ENCODE measurements at regions not wholly inside any gene's neighbourhood (a gene's known extent, or its start where the extent isn't known, plus 50 kb on each side); places are given as distances from the start of the nearest gene placed in this dataset.
"Not testable (repeated sequence)": the region's sequence is repeated elsewhere in the genome, so short reads cannot be mapped to it uniquely, and the experiment has no call there.

DNA sequence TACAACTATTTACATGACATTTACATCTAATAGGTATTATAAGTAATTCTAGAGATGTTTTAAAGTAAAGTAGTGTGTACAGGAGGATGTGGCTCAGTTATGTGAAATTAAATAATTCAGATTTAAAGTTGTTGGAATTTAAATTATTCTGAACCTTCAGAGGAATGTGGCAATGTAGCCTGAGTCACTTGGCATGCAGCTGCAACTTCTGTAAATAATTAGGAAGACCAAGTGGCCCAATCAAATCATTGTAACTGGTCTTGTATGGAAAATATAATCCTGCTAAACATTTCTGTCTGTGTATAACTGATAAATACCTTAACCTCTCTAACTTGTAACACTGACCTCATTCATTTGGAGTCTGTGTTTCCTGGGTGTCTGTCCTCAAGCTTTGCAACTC lies 828.9 kb downstream of the GLUD2 start:
- no peak for DNase-seq

DNA sequence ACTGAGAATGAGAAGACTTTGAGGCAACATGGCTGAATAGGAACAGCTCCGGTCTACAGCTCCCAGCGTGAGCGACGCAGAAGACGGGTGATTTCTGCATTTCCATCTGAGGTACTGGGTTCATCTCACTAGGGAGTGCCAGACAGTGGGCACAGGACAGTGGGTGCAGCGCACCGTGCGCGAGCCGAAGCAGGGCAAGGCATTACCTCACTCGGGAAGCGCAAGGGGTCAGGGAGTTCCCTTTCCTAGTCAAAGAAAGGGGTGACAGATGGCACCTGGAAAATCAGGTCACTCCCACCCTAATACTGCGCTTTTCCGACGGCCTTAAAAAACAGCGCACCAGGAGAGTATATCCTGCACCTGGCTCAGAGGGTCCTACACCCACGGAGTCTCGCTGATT lies 829.9 kb downstream of the GLUD2 start:
- not testable (repeated sequence) for DNase-seq

DNA sequence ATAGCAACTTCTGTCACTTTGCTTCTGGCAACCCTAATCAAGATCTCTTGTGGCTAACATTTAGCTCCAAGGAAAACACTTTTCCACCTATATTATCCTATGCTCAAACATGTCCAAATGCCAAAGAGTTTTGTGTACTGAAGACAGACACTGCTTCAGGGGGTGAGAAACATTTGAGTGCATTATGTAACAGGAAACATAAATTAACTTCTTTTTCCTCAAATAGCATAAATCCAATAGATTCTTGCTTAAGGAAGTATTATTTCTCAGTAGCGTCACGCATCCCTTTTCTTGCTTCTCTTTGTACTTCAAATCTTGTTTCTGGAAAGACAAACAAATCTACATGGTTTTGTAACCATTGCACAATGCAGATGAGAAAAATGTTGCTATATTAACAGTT lies 839.1 kb downstream of the GLUD2 start:
- DNase-seq: no peak

DNA sequence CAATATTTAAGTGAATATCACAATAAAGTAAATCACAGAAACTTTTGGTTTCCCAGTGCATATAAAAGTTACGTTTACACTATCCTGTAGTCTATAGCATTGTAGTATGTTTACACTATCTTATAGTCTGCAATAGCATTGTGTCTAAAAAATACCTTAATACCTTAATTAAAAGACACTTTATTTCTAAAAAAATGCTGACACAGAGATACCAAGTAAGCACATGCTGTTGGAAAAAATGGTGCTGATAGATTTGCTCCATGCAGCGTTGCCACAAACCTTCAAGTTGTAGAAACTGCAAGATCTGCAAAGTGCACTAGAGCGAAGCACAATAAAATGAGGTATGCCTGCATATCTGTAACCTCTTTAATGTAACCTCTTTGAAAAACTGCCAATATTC lies 847.3 kb downstream of the GLUD2 start:
- DNase-seq: no peak

DNA sequence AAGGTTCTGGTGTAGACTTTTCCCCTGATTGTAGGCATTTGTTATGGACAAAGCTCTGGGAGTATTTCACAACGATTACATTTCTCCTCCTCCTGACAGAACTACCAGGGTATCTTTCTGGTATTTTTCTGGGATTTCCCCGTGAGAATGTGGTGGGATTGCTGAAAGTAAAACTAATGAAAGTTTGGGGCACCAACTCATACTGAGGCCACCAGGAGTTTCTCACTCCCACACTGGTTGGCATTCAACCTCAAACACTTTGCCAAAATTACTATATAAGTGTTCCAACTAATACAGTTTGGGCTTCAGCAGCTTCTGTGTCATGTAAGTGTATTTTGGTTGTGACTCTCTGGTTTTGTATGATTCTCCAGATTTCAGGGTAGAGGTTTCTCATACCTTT lies 855.1 kb downstream of the GLUD2 start:
- no peak for DNase-seq

DNA sequence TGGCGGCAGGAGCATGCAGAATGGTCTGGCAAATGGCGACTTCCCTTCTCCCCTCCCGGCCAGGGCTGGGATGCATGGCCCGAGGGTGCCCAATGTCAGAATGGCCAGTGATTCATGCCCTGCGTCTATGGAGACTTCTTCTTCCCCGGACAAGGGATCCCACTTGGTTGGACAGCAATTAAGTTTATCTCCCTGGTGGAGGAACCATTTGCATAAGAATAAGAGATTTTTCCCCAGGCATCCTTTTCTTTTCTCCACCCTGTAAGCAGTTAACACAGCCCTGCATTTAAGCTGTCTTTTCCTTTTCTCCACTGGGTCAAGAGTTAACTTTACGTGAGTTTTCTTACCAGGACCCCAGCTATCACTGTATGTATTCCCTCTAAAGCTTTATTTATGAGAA lies 856.6 kb downstream of the GLUD2 start:
- no peak for DNase-seq

DNA sequence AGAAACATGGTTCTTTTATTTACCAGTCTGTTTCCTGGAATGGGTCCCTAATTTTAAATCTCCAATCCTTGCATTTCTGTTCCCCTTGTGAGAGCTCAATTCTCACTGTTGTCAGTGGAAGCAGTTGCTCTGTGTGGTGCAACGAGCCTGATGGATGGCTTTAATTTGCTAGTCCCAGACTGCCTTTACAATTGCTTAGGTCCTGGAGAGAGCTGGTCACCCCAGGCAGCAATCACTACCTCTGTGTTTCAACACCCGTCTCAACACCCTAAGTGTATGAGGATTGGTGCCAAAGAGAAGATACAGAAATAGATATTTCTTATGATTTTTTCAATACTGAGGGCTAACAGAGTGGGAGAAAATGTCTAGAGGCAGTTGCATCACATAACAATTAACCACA lies 873.8 kb downstream of the GLUD2 start:
- no peak for DNase-seq

DNA sequence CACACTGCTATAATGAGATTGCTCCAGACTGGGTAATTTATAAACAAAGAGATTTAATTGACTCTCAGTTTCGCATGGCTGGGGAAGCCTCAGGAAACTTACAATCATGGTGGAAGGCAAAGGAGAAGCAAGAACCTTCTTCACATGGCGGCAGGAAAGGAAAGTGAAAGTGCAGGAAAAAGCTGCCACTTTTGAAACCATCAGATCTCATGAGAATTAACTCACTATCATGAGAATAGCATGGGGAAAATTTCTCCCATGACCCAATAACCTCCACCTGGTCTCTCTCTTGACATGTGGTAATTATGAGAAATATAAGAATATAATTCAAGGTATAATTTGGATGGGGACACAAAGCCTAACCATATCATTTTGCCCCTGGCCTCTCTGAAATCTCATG lies 884.2 kb downstream of the GLUD2 start:
- no peak for DNase-seq

DNA sequence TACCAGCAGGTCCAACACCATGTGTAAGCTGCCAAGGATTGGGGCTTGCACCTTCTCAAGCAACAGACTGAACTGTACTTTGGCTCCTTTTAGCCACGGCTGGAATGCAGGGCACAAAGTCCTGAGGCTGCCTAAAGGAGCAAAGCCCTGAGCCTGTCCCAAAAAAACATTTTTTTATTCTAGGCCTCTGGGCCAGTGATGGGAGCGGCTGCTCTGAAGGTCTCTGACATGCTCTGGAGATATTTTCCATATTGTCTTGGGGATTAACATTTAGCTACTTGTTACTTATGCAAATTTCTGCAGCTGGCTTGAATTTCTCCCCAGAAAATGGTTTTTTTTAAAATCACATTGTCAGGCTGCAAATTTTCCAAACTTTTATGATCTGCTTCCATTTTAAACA lies 885.3 kb downstream of the GLUD2 start:
- DNase-seq: no peak

DNA sequence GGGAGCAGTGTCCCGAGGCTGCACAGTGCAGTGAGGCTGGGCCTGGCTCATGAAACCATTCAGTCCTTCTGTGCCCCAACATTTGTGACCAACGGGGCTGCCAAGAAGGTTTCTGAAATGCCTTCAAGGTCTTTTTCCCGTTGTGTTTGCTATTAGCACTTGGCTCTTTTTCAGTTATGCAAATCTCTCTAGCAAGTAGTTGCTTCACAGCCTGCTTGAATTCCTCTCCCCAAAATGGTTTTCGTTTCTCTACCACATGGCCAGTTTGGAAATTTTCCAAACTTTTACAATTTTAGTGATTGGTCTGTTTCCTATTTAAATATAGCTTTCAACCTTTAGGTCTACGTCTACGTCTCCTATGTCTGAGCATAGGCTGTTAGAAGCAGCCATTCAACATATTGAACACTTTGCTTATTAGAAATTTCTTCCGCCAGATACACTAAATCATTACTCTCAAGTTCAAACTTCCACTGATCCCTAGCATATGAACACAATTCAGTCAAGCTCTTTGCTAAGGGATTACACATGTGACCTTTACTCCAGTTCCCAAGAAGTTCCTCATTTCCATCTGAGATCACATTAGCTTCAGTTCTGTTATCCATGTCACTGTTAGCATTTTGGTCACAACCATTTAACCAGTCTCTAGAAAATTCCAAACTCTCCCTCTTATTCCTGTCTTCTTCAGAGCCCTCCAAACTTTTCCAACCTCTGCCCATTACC lies 901.8 kb downstream of the GLUD2 start:
- no peak for DNase-seq

DNA sequence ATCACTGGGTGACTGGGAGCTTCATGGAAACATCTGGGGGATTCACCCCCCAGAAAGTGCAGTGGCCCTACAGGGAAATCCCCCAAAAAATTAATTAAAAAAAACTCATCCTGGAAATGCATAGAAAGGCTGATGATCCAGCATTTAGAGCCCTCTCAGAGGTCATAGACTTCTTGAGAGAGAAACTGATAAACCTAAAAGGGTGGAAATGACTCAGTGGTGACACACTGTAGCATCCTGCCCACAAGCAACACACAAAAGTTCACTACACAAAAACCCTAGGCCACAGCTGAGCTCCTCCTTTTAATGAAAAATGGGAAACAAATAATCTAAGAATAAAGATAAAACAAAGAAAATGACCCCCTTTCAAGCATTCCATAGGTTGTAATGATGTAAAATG lies 911.5 kb downstream of the GLUD2 start:
- no peak for DNase-seq

DNA sequence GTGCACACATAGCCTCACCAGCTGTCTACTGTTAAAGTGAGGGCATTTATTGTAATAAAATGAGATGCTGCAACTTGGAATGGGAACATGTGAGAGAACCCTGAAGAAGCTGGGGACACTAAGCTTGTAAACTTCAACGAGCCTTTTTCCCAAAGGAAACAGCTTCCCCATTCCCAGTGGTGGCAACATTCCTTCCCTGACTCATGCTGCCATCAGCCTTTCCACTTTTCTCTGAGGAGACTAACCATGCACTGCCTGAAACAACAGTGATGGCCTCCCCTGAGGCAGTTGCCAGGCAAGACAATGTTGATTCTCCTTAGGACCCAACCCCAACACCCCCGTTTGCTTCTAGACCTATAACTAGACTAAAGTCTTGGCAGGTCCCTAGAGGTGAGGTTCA lies 928.3 kb downstream of the GLUD2 start:
- DNase-seq: no peak

DNA sequence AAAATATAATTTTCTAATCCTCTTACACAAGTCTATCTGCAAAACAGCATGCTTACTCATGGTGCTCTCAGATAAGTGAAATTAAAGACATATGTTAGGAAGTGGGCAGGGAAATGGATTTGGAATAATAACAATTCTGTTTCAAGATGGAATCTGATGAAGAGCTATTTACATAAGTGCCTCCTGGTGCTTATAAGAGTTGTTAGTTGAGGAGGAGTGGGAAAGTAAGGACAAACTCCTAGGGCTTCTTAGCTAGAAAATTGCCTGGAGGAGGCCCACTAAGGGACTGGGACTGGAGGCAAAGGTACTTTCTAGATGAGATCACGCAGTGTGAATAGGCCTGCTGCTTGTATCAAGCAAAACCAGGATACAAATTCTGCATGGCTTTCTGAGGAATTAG lies 939.8 kb downstream of the GLUD2 start:
- DNase-seq: no peak

DNA sequence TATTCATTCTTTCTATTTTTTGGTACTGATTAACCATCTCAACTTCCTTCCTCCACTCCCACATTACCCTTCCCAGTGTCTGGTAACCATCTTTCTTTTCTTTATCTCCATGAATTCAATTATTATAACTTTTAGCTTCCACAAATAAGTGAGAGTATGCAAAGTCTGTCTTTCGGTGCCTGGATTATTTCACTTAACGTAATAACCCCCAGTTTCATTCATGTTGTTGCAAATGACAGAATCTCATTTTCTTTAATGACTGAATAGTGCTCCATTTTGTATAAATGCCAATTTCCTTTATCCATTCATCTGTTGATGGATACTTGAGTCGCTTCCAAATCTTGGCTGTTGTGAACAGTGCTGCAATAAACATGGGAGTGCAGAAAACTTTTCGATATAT lies 940.4 kb downstream of the GLUD2 start:
- DNase-seq: no peak

DNA sequence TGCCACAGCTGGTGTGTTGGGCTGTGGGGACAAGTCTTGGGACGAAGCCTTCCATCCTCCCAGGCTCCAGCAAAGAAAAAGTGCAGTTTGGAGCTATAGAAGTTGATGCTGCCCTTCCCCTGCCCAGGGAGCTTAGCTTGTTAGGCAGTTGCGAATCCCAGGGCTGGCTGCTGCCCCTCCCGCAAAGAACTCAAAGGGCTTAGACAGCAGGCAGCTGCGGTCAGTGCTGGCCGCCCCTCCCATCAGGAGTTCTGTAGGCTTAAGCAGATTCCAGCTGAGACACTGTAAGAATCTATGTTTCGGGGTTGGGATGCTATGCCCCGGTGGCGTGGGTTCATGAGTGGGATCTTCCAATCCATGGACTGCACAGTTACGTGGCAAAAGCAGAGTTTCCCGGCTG lies 956.7 kb downstream of the GLUD2 start:
- DNase-seq: no peak

DNA sequence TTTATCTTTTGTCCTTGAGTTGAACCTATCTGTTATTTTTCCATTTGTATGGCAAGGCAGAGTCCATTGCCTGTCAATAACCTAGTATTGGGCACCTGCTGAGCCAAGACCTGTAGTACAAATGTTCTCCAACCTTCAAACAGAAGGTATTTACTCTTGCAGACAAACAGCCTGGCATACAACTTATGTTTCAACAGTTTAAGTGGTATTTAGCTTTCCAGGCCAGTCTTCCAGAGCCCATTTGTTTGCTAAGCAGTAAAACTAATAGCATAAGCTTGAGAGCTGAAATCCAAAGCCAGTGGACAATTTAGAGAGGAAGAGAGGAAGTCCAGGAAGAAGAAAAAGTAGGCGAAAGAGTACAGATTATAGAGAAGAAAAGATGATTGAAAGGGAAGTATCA lies 979.3 kb downstream of the GLUD2 start:
- no peak for DNase-seq

DNA sequence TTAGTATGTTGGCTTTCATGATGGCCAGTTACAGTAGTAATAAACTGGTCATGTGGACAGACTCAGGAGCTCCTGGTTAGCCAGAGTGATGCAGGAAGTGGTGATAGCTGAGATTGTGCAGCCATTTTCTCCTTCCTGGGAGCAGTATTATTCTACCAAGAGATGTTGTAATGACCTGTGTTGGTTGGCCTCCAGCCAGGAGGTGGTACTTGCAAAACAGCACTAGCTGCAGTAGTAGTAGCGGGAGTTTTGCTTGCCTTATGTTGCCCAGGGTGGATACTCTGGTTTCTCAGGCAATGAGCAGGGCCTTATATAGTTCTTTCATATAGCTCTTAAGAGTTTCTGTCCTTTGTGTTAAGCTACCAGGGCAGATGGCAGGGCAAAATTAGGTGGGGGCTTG lies 998.8 kb downstream of the GLUD2 start:
- no peak for DNase-seq

DNA sequence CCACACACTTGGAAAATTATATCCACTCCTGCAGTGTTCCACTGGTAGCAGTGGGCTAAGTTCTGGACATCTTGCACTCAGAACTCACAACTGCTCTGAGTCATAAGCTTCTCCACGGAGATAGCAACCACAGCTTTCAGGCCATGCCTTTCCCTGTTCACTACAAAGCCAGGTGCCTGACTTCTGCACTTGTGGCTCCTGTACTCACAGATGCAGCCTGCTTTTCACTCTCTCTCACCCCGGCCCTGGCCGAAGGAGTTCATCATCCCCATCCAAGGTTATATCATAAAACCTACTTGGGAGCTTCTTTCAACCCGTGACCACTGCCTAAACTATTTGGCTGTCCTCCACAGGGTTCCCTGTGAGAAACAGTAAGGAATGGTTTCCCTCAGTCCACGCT lies 999.4 kb downstream of the GLUD2 start:
- DNase-seq: no peak

DNA sequence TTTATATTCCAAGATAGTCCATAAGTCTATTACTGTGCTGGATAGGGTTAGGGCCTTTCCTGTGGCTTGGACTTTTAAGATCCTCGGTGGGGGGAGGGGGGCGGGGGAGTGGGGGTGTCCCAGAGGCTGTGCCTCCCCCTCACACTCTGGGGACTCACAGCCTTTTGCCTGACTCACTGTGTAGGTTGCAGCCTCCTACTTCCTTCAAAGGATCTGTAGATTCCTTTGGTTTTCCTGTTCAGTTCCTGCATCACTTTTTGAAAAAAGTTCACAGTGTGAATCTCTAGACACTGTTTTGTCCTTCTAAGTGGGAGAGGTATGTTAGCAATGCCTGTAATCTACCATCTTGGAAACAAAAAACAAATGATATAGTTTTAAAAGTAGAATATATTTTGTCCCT lies 999.9 kb downstream of the GLUD2 start:
- DNase-seq: no peak

DNA sequence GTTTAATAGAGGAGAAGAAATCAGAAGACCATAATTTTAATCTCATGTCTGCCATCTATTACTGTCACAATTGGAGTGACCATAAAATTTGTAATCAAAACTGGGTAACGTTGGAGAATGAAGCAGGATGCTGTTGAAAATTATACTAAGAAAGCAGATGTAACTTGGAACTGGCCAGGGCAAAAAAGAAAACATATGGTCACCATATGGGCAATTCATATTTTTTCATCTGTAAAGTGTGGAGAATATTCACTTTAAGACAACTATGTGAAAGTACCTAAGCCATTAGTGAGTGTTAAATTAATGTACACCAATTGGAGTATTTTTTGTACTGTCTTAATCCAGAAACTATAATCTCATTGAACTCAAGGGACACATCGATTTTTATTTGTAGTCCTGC lies 1008.0 kb downstream of the GLUD2 start:
- no peak for DNase-seq

DNA sequence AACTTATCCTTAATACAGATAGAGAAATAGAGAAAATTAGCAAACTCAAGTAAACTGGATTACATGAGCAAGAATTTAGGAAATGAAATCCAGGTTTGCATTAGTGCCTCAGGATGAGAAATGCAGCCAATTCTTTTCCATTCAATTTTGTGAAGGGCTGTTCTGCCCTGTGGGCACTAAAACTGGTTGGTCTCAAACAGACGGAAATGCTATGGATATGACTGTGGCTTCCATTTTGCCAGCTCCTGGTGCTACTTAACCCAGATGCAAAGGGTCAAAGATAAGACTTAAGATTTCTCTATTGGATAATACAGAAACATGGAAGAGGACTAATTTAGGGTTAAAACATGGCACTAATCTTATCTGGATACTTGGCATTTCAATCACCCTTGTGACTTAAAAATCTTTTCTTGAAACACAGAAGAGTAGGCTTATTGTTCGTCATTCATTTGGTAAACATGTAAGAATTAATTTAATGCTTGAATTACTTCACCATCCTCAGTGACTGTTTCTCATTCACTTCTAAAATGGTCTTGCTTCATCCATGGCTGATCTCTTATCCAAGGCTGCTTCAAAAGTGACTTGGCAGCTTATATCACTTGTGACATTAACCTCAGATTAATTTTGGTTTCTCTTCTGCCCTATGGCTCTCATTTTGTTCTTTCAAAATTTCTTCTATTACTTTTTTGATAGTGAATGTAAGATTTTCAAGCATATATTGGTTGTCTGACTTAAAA lies 1008.7 kb downstream of the GLUD2 start:
- no peak for DNase-seq

DNA sequence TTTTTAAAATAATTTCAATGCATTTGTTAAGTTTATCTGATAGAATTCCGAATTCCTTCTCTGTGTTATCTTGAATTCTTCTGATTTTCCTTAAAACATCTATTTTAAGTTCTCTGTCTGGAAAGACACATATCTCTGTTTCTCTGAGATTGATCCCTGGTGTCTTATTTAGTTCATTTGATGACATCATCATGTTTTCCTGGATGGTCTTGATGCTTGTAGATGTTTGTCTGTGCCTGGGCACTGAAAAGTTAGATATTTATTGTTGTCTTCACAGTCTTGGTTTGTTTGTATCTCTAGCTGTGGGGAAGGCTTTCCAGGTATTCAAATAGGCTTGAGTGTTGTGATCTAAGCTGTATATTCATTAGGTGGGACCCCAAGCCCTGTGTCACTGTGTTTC lies 1028.8 kb downstream of the GLUD2 start:
- DNase-seq: no peak

DNA sequence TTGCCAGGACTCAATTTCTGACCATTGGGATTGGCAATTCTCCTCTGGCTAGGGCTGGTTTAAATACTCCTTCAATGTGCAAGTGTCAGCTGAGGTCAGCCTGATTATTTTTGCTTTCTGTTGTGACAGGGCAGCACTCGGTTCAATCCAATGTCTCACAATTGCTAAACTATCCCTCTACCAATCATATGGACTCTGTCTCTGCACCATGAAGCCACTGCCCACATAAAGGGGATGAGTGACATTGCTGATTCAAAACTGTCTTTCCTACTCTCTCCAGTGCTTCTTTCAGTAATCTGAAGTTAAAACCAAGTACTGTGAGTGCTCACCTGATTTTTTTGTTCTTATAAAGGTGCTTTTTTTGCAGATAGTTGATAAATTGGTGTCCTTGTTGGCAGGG lies 1030.7 kb downstream of the GLUD2 start:
- DNase-seq: no peak

DNA sequence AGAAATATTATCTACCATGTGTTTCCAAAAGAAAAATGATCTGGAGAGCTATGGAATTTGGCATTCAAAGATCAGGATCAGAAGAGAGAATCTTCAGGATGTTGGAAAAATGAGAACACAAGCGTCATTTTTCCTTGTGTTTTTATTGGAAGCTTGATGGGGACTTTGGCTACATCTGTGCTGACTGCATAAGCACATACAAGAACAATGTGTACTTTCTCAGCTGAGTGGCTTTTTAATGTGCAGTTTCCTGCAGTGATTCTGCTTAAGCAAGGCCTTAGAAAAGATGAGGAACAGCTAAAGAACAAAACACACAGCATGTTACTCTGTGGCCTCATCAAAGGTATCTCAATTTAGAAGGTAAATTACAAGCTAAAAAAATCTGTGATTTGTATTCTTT lies 1039.9 kb downstream of the GLUD2 start:
- DNase-seq: no peak

DNA sequence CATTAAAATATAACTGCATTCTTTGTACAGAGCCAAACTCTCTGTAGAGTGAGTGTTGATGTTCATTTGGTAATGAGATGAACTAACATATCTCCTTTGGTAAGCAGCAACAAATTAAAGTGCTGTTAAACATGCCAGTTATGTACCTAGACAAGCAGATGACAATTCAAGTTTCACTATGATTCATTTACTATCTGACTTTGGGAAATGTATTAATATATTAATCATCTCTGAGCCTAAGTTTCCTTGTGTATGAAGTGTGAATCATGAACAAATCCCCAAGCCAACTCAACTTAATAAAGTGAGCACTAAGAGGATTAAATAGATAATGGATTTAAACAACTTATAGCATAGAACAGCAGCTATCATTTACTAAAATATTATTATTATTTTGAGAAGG lies 1044.2 kb downstream of the GLUD2 start:
- DNase-seq: no peak

All from DMS 273 treated with DMSO at 0.1 percent for 48 hours (cell line).